GM18505 (cell line): ENCODE measurements at regions not wholly inside any gene's neighbourhood (a gene's known extent, or its start where the extent isn't known, plus 50 kb on each side); places are given as distances from the start of the nearest gene placed in this dataset.

Experiments used
- ATAC-seq: cut with Tn5 transposase; IDR thresholded peaks from one replicate; pipeline ENCODE4 v1.9.1; 2021; ENCODE audit not compliant: unreplicated experiment
- POLR2A ChIP-seq: IDR thresholded peaks from 4 replicates; pipeline ENCODE4 v1.6.1; 2011; ENCODE audit warnings: borderline replicate concordance; ENCODE audit not compliant: insufficient read depth, insufficient read length; ENCODE audit errors: extremely low read depth

DNA sequence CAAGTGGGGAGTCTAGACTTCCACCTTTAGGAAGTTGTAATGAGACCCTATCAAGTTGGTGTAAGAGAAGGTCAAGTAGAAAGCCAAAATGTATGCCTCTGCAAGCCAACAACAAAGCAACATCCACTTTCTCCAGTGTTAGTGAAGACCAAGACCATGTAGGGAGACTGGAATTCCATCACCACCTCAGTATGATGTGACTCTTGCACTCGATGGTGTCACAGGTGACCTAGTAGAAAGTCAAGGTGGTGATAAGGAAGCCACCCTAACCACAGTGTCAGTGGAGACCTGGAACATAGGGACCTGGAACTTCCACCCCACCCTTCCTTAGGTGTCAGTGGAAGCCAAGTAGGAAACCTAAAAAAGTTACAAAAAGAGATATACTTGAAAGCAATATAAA lies 278.1 kb upstream of the KCNMB2 start:
- no peak for ATAC-seq
- TF ChIP-seq POLR2A, result no peak

GRCh38 chr3:178259703-178260102 lies 276.5 kb upstream of the KCNMB2 start:
- TF ChIP-seq POLR2A, result no peak
- ATAC-seq, result no peak

- ATAC-seq, result no peak
- no peak for TF ChIP-seq POLR2A
Measured at GRCh38 chr3:178260887-178261565, 275.2 kb upstream of the KCNMB2 start.

GRCh38 chr3:178263236-178263916 lies 272.9 kb upstream of the KCNMB2 start:
- TF ChIP-seq POLR2A, result no peak
- no peak for ATAC-seq

- no peak for TF ChIP-seq POLR2A
- no peak for ATAC-seq
Measured at GRCh38 chr3:178267158-178267844, 268.9 kb upstream of the KCNMB2 start.

- no peak for ATAC-seq
- no peak for TF ChIP-seq POLR2A
Measured at GRCh38 chr3:178270838-178271237, 265.4 kb upstream of the KCNMB2 start.

- no peak for ATAC-seq
- TF ChIP-seq POLR2A, result no peak
Measured at GRCh38 chr3:178271740-178272387, 264.4 kb upstream of the KCNMB2 start.

- ATAC-seq, result no peak
- TF ChIP-seq POLR2A, result no peak
Measured at GRCh38 chr3:178272841-178273240, 263.4 kb upstream of the KCNMB2 start.

DNA sequence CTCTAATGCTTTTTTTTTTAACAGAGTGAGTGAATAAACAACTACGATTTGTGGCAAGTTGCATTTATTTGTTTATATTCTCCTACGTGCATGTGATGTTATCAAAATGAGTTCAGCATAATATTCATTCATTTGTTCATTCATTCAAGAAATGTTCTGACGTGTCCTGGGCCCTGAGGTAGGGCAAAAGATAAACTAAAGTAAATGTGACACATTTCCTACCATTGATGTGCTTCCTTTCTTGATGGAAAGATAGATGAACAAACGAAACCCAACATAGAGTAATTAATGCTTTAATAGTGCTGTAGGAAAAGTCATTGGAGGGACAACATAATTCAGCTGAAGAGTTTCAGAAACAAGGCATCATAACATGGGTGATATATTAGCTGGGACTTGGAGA lies 261.5 kb upstream of the KCNMB2 start:
- ATAC-seq, result no peak
- TF ChIP-seq POLR2A, result no peak

- no peak for ATAC-seq
- TF ChIP-seq POLR2A, result no peak
Measured at GRCh38 chr3:178275311-178275710, 260.9 kb upstream of the KCNMB2 start.

DNA sequence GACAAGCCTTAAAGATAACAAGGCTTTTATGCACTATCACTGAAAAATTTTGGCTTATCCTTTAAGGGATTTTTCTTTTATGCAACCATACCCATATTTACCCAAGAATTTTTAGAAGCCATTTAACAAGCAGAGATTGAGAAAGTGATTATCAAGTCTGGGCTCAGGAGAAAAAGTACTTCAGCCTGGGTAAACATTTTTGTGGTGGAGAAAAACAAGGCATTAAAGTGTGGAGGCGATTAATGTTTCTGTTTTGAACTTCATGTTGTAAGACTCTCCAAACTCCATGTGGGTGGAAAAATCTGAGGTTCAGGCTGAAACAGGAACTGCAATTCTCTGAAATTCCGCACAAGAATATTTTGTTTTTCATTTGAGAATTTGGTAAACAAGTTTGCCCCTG lies 260.4 kb upstream of the KCNMB2 start:
- no peak for ATAC-seq
- no peak for TF ChIP-seq POLR2A

DNA sequence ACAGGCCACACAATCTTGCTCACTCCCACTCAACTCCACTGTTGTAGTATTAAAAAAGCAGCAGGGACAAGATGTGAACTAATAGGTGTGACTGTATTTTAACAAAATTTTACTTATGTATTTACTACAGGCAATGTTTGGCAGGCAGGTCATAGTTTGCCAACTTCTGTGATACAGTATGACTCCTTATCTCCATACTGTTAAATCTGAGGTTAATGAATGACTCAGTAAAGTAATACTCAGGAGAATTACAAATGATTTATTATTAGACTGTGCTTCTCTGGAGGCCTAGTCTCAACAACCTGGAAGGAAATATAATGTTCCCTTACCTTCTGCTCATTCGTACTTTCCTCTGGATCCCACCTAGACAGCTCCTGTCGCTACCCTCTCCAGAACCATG lies 258.6 kb upstream of the KCNMB2 start:
- ATAC-seq, result no peak
- TF ChIP-seq POLR2A, result no peak

DNA sequence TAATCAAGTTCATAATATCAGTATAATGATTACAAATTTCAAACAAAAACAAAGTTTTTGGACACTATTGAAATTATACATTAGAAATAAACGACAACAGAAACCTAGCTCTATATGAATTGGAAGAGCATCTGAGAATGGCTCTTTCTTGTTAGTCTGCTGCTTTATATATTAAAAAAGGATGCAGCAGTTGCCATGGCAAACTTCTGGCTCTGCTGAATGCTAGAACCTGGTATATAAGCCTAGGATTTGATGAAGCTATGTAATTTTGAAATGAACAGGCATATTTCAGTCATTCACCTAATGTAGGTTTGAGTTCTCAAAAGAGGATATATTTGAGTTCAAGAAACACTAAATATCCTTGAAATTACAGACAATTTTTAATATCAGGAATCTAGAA lies 252.7 kb upstream of the KCNMB2 start:
- ATAC-seq, result no peak
- TF ChIP-seq POLR2A, result no peak
